Keratinocyte (primary cell): ENCODE measurements at regions not wholly inside any gene's neighbourhood (a gene's known extent, or its start where the extent isn't known, plus 50 kb on each side); places are given as distances from the start of the nearest gene placed in this dataset.

ENCODE experiments used
- DNase-seq: peaks from one replicate; pipeline ENCODE4 v3.0.0-alpha.2; 2011; ENCODE audit warnings: low read depth, missing footprints, low spot score
- FAIRE-seq: peaks from 2 replicates; lab custom pipeline; 2011; peaks lifted over from hg19 to GRCh38; lab: Jason Lieb, UNC
- H2AFZ ChIP-seq: 2 replicates; pipeline ENCODE4 v1.6.0; 2012; ENCODE audit warnings: low read length, control low read depth, inconsistent platforms; ENCODE audit not compliant: control insufficient read depth
- H3K27ac ChIP-seq: 2 replicates; pipeline ENCODE4 v1.5.1; 2011; ENCODE audit warnings: low read length; ENCODE audit not compliant: control insufficient read depth, insufficient read depth
- H3K27me3 ChIP-seq: 3 replicates; pipeline ENCODE4 v1.6.0; 2011; ENCODE audit warnings: low read length; ENCODE audit not compliant: control insufficient read depth, insufficient read depth; ENCODE audit errors: extremely low read depth
- H3K36me3 ChIP-seq, 2 experiments: 2 replicates in 1 of 2; 3 replicates in 1 of 2; pipeline ENCODE4 v1.5.1; 2011; ENCODE audit warnings: low read length in 2 of 2, mild to moderate bottlenecking in 1 of 2; ENCODE audit not compliant: control insufficient read depth in 2 of 2, insufficient read depth in 2 of 2; ENCODE audit errors: extremely low read depth in 1 of 2
- H3K4me1 ChIP-seq: 3 replicates; pipeline ENCODE4 v1.5.1; 2011; ENCODE audit warnings: low read length; ENCODE audit not compliant: control insufficient read depth, insufficient read depth; ENCODE audit errors: extremely low read depth
- H3K4me2 ChIP-seq: 3 replicates; pipeline ENCODE4 v1.6.0; 2011; ENCODE audit warnings: low read depth, low read length; ENCODE audit not compliant: control insufficient read depth, insufficient read depth; ENCODE audit errors: extremely low read depth
- H3K4me3 ChIP-seq, 3 experiments: fragments of 200-600 bp in 1 of 3; sonication (generic) in 1 of 3; 2 replicates in 2 of 3; 3 replicates in 1 of 3; pipeline ENCODE4 v1.5.1; 2011 to 2016; ENCODE audit warnings: low read length in 3 of 3, mild to moderate bottlenecking in 3 of 3, control low read depth in 2 of 3, inconsistent platforms in 1 of 3, low read depth in 1 of 3, mixed read lengths in 1 of 3, mixed run types in 1 of 3, moderate library complexity in 1 of 3; ENCODE audit not compliant: control insufficient read depth in 2 of 3, insufficient read depth in 2 of 3; ENCODE audit errors: extremely low read depth in 1 of 3
- H3K79me2 ChIP-seq: 2 replicates; pipeline ENCODE4 v1.6.0; 2012; ENCODE audit warnings: low read length; ENCODE audit not compliant: control insufficient read depth, insufficient read depth
- H3K9ac ChIP-seq: 3 replicates; pipeline ENCODE4 v1.6.0; 2011; ENCODE audit warnings: low read length; ENCODE audit not compliant: control insufficient read depth, insufficient read depth; ENCODE audit errors: extremely low read depth
- H3K9me1 ChIP-seq: 3 replicates; pipeline ENCODE4 v1.6.0; 2011; ENCODE audit warnings: low read length; ENCODE audit not compliant: control insufficient read depth, insufficient read depth; ENCODE audit errors: extremely low read depth
- H3K9me3 ChIP-seq: 2 replicates; pipeline ENCODE4 v1.5.1; 2012; ENCODE audit warnings: low read depth, low read length; ENCODE audit not compliant: control insufficient read depth
- H4K20me1 ChIP-seq: 3 replicates; pipeline ENCODE4 v1.6.0; 2011; ENCODE audit warnings: low read length; ENCODE audit not compliant: control insufficient read depth, insufficient read depth; ENCODE audit errors: extremely low read depth
- CTCF ChIP-seq, 3 experiments: IDR thresholded peaks in 1 of 3; conservative IDR thresholded peaks in 1 of 3; optimal IDR thresholded peaks in 1 of 3; 2 replicates in 2 of 3; 3 replicates in 1 of 3; pipeline versions ENCODE3 to v1.5.1; 2011; ENCODE audit warnings: low read length in 3 of 3, mild to moderate bottlenecking in 3 of 3, moderate library complexity in 2 of 3, control low read depth in 1 of 3, inconsistent platforms in 1 of 3; ENCODE audit not compliant: insufficient read depth in 2 of 3; ENCODE audit errors: extremely low read depth in 1 of 3
- EZH2 ChIP-seq: IDR thresholded peaks from one replicate; pipeline ENCODE4 v1.6.1; 2012; ENCODE audit warnings: inconsistent platforms, mild to moderate bottlenecking, low read length, moderate library complexity
- dilution Hi-C: fragments of 300-500 bp; cut with MboI; formaldehyde crosslinking; loops from one replicate; pipeline ENCODE4 v1.7.0; 2020; ENCODE audit warnings: low sequenced_read_pairs; ENCODE audit not compliant: extremely low pct_ligation_motif_present

GRCh38 chr4:20629186-20630106 lies 70.8 kb upstream of the PACRGL start:
- Histone ChIP-seq H3K27me3 (no peaks in the 10 kb centered on the region), H3K9me3 (no peaks in the 10 kb centered on the region), H3K9ac (no peak overlapping the region), H3K4me2 (no peak overlapping the region), H3K79me2 (no peaks in the 10 kb centered on the region), H4K20me1 (no peaks in the 10 kb centered on the region), H3K4me1 (peaks cover 12% of the 10 kb centered on the region), H2AFZ (no peak overlapping the region), H3K27ac (no peak overlapping the region), H3K36me3 (no peaks in the 10 kb centered on the region), H3K4me3 (no peak overlapping the region), H3K9me1 (no peaks in the 10 kb centered on the region)
- dilution Hi-C loops = no loop called here
- no peak for TF ChIP-seq CTCF (optimal IDR thresholded peaks at IDR 0.05 in 1 of 3, IDR thresholded peaks at IDR 0.05 in 1 of 3, conservative IDR thresholded peaks at IDR 0.05 in 1 of 3; ENCODE audit: extremely low read depth in 1 of 3, insufficient read depth in 2 of 3, low read length in 3 of 3)
- TF ChIP-seq EZH2 = no peak
- FAIRE-seq (no peak), DNase-seq (no peak)

- DNase-seq (no peak), FAIRE-seq (no peak)
- Histone ChIP-seq H3K9me3 (no peaks in the 10 kb centered on the region), H4K20me1 (no peaks in the 10 kb centered on the region), H3K9ac (no peak overlapping the region), H2AFZ (no peak overlapping the region), H3K4me3 (no peak overlapping the region), H3K9me1 (no peaks in the 10 kb centered on the region), H3K4me1 (no peaks in the 10 kb centered on the region), H3K79me2 (no peaks in the 10 kb centered on the region), H3K4me2 (no peak overlapping the region), H3K36me3 (no peaks in the 10 kb centered on the region), H3K27ac (no peak overlapping the region), H3K27me3 (no peaks in the 10 kb centered on the region)
- dilution Hi-C loops = no loop called here
- TF ChIP-seq EZH2 = no peak
- TF ChIP-seq CTCF (optimal IDR thresholded peaks at IDR 0.05 in 1 of 3, IDR thresholded peaks at IDR 0.05 in 1 of 3, conservative IDR thresholded peaks at IDR 0.05 in 1 of 3; ENCODE audit: extremely low read depth in 1 of 3, insufficient read depth in 2 of 3, low read length in 3 of 3) = no peak
Measured at GRCh38 chr4:20638825-20639224, 61.4 kb upstream of the PACRGL start.
